ENCODE measurements at regions not wholly inside any gene's neighbourhood (a gene's known extent, or its start where the extent isn't known, plus 50 kb on each side); places are given as distances from the start of the nearest gene placed in this dataset.

DNA sequence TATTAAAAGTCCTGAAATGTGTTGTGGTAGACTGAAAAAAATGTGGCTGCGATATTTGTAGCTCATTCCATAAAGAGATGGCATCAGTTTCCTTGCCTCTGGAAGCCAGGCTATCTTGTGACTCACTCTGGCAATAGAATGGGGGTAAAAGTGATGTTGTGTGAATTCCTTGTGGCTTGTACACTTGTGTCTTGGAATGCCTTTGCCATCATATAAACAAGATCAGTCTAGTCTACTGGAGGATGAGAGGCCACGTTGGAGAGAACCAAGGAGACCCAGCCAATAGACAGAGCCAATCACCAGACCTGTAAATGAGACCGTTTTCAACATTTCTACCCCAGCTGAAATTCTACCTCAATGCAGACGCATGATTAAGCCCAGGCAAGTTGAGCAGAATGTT is 254.1 kb downstream of the TRIB2 start:
- no peaks in the 10 kb centered on the region for H3K79me2 ChIP-seq (ENCODE audit: control insufficient read depth, insufficient read depth, low read length)
- H3K36me3 ChIP-seq (ENCODE audit: control insufficient read depth, insufficient read depth, low read length) = no peaks in the 10 kb centered on the region
- BruUV-seq (replicated peaks) = no TSS peak
- no peak overlapping the region for H3K9ac ChIP-seq (ENCODE audit: insufficient read depth in 1 of 2, low read depth in 2 of 2, low read length in 2 of 2)
- H3K4me1 ChIP-seq (replicated peaks in 1 of 2; ENCODE audit: control insufficient read depth in 2 of 2, insufficient read depth in 2 of 2, low read length in 2 of 2) = peaks cover 3 to 25% of the 10 kb centered on the region in 2 experiments
- H3K9me3 ChIP-seq (replicated peaks; ENCODE audit: control insufficient read depth, insufficient read depth, low read depth, low read length) = peaks cover 3% of the 10 kb centered on the region; the same call in 1 of the 2 replicates
- no peak for DNase-seq (ENCODE audit: extremely low read depth in 1 of 4, low spot score in 3 of 4)
- H3K27me3 ChIP-seq (ENCODE audit: control insufficient read depth in 2 of 2, insufficient read depth in 2 of 2, low read length in 2 of 2) = no peaks in the 10 kb centered on the region
- H3K9me1 ChIP-seq (ENCODE audit: control insufficient read depth, insufficient read depth, low read length) = no peaks in the 10 kb centered on the region
- POLR2A ChIA-PET = no interaction called here
- 37% methylated on average over 4 of the region's 4 CpGs for WGBS (ENCODE audit: insufficient coverage, low coverage, missing lambda C conversion rate)
- in situ Hi-C loops (cut with MboI) (no loop called here), intact Hi-C loops (cut with micrococcal nuclease) (no loop called here)
- TF ChIP-seq NR2F6 (CRISPR knock-in tag; IDR thresholded peaks at IDR 0.05) (no peak), ZEB2 (IDR thresholded peaks at IDR 0.05) (no peak), CXXC5 (CRISPR knock-in tag; IDR thresholded peaks at IDR 0.05) (no peak), KDM1A (IDR thresholded peaks at IDR 0.05) (no peak), TRIM28 (IDR thresholded peaks at IDR 0.05) (no peak)
- TF ChIP-seq, protein P1, sequence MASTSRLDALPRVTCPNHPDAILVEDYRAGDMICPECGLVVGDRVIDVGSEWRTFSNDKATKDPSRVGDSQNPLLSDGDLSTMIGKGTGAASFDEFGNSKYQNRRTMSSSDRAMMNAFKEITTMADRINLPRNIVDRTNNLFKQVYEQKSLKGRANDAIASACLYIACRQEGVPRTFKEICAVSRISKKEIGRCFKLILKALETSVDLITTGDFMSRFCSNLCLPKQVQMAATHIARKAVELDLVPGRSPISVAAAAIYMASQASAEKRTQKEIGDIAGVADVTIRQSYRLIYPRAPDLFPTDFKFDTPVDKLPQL (IDR thresholded peaks at IDR 0.05; ENCODE audit: extremely low read depth, insufficient read length) = no peak
- TF ChIP-seq, protein P2, sequence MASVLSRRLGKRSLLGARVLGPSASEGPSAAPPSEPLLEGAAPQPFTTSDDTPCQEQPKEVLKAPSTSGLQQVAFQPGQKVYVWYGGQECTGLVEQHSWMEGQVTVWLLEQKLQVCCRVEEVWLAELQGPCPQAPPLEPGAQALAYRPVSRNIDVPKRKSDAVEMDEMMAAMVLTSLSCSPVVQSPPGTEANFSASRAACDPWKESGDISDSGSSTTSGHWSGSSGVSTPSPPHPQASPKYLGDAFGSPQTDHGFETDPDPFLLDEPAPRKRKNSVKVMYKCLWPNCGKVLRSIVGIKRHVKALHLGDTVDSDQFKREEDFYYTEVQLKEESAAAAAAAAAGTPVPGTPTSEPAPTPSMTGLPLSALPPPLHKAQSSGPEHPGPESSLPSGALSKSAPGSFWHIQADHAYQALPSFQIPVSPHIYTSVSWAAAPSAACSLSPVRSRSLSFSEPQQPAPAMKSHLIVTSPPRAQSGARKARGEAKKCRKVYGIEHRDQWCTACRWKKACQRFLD (CRISPR knock-in tag; IDR thresholded peaks at IDR 0.05) = no peak
- TF ChIP-seq, protein P3, sequence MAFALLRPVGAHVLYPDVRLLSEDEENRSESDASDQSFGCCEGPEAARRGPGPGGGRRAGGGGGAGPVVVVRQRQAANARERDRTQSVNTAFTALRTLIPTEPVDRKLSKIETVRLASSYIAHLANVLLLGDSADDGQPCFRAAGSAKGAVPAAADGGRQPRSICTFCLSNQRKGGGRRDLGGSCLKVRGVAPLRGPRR (CRISPR knock-in tag; IDR thresholded peaks at IDR 0.05) = no peak
- no peak for ATAC-seq
- no peak overlapping the region for H3K4me3 ChIP-seq
- H4K20me1 ChIP-seq (replicated peaks; ENCODE audit: control insufficient read depth, insufficient read depth, low read length) = no peaks in the 10 kb centered on the region
- H2AFZ ChIP-seq (ENCODE audit: low read depth, low read length) = no peak overlapping the region
- H3K27ac ChIP-seq (ENCODE audit: extremely low read depth, low read depth, low read length) = no peak overlapping the region
- CTCF ChIA-PET (ENCODE audit: low intra/inter-chr PET ratio) = no interaction called here
- H3K4me2 ChIP-seq (ENCODE audit: insufficient read depth, low read length) = no peak overlapping the region
- FAIRE-seq = no peak
